HCT116 (cell line): ENCODE measurements at regions not wholly inside any gene's neighbourhood (a gene's known extent, or its start where the extent isn't known, plus 50 kb on each side); places are given as distances from the start of the nearest gene placed in this dataset.

Source experiments
- ATAC-seq: fragments of 200-7000 bp; cut with Tn5 transposase; 2 replicates; pipeline ENCODE4 v1.9.1; 2020; ENCODE audit warnings: mild to moderate bottlenecking, moderate library complexity
- BruUV-seq: library from RNA; stranded (reverse); fragments of 400-500 nt; replicated peaks from 2 replicates; lab custom pipeline; 2021; lab: Mats Ljungman, UMichigan
- CTCF ChIA-PET: fragments of 300-600 bp; sonication (Branson Sonifier 250); formaldehyde crosslinking; loops from one replicate; lab custom pipeline; 2021; ENCODE audit warnings: antibody characterized with exemption; lab: Charles Lee
- POLR2A ChIA-PET: fragments of 300-600, 350-600 bp; sonication (Branson Sonifier 250); formaldehyde crosslinking; loops from one replicate; lab custom pipeline; 2021; ENCODE audit warnings: antibody characterized with exemption; lab: Charles Lee
- RAD21 ChIA-PET, 2 experiments: fragments of 300-600 bp; sonication (Branson Sonifier 250); formaldehyde crosslinking; loops; one replicate each; lab custom pipeline; 2023; ENCODE audit warnings: low total read pairs in 2 of 2; ENCODE audit not compliant: uncharacterized antibody in 2 of 2, unreplicated experiment in 2 of 2, low non-redundant PET in 1 of 2; lab: Charles Lee
- DNase-seq: peaks from one replicate; pipeline ENCODE4 v3.0.0-alpha.2; 2010; ENCODE audit warnings: low read depth, low spot score
- H2AFZ ChIP-seq: fragments of 200-600 bp; shearing (Covaris generic), sonication (generic); 2 replicates; pipeline ENCODE4 v1.6.1; 2017; ENCODE audit warnings: low read depth, mixed run types, mixed read lengths, antibody characterized with exemption, low read length; ENCODE audit not compliant: poor library complexity, severe bottlenecking
- H3K27ac ChIP-seq: 2 replicates; pipeline ENCODE4 v1.5.1; 2012; ENCODE audit warnings: low read depth, low read length
- H3K27me3 ChIP-seq: fragments of 200-600 bp; sonication (generic); 2 replicates; pipeline ENCODE4 v1.6.1; 2016; ENCODE audit warnings: mixed run types, low read length, mixed read lengths; ENCODE audit not compliant: insufficient read depth
- H3K36me3 ChIP-seq, 2 experiments: fragments of 200-500 bp in 1 of 2; fragments of 200-600 bp in 1 of 2; sonication (Bioruptor generic) in 1 of 2; sonication (generic) in 1 of 2; 2 replicates each; pipeline versions ENCODE4 v1.5.1 to v1.6.1; 2014 to 2016; ENCODE audit warnings: low read length in 2 of 2, inconsistent platforms in 1 of 2, mixed read lengths in 1 of 2, mixed run types in 1 of 2; ENCODE audit not compliant: insufficient read depth in 2 of 2, control insufficient read depth in 1 of 2
- H3K4me1 ChIP-seq, 2 experiments: fragments of 200-600 bp in 1 of 2; sonication (generic) in 1 of 2; 2 replicates each; pipeline versions ENCODE4 v1.5.1 to v1.6.1; 2012 to 2017; ENCODE audit warnings: low read length in 2 of 2, inconsistent platforms in 1 of 2, mild to moderate bottlenecking in 1 of 2, mixed read lengths in 1 of 2, mixed run types in 1 of 2, moderate library complexity in 1 of 2; ENCODE audit not compliant: insufficient read depth in 2 of 2, control insufficient read depth in 1 of 2
- H3K4me2 ChIP-seq: fragments of 200-600 bp; sonication (generic); 2 replicates; pipeline ENCODE4 v1.6.1; 2017; ENCODE audit warnings: mixed run types, low read length, mixed read lengths
- H3K4me3 ChIP-seq, 2 experiments: fragments of 200-600 bp in 1 of 2; sonication (generic) in 1 of 2; replicated peaks in 1 of 2; 2 replicates each; pipeline ENCODE4 v1.5.1; 2011 to 2016; ENCODE audit warnings: low read length in 2 of 2, control low read depth in 1 of 2, low read depth in 1 of 2, mild to moderate bottlenecking in 1 of 2, mixed read lengths in 1 of 2, mixed run types in 1 of 2
- H3K79me2 ChIP-seq: fragments of 200-600 bp; sonication (generic); 2 replicates; pipeline ENCODE4 v1.6.1; 2017; ENCODE audit warnings: mild to moderate bottlenecking, mixed run types, low read length, moderate library complexity, mixed read lengths; ENCODE audit not compliant: insufficient read depth
- H3K9ac ChIP-seq: fragments of 200-600 bp; sonication (generic); 2 replicates; pipeline ENCODE4 v1.6.1; 2016; ENCODE audit warnings: low read length, mixed read lengths
- H3K9me2 ChIP-seq: fragments of 200-600 bp; sonication (generic), shearing (Covaris generic); 2 replicates; pipeline ENCODE4 v1.6.1; 2017; ENCODE audit warnings: mixed run types, mild to moderate bottlenecking, moderate library complexity; ENCODE audit not compliant: insufficient read depth
- H3K9me3 ChIP-seq, 2 experiments: fragments of 200-500 bp in 1 of 2; fragments of 200-600 bp in 1 of 2; sonication (Bioruptor generic) in 1 of 2; sonication (generic) in 1 of 2; 2 replicates each; pipeline ENCODE4 v1.6.1; 2014 to 2017; ENCODE audit warnings: low read length in 2 of 2, mixed read lengths in 2 of 2, inconsistent platforms in 1 of 2, low read depth in 1 of 2, mild to moderate bottlenecking in 1 of 2, mixed run types in 1 of 2, moderate library complexity in 1 of 2; ENCODE audit not compliant: control insufficient read depth in 1 of 2, insufficient read depth in 1 of 2
- H4K20me1 ChIP-seq: fragments of 200-600 bp; sonication (generic), shearing (Covaris generic); 2 replicates; pipeline ENCODE4 v1.6.1; 2017; ENCODE audit warnings: mixed run types, mild to moderate bottlenecking, moderate library complexity; ENCODE audit not compliant: insufficient read depth
- CBX3 ChIP-seq: IDR thresholded peaks from 2 replicates; pipeline ENCODE4 v1.6.1; 2012; ENCODE audit warnings: low read depth
- CEBPB ChIP-seq: IDR thresholded peaks from 2 replicates; pipeline ENCODE4 v1.6.1; 2012; ENCODE audit warnings: low read depth
- EGR1 ChIP-seq: IDR thresholded peaks from 2 replicates; pipeline ENCODE4 v1.6.1; 2012; ENCODE audit warnings: low read depth
- EZH2 ChIP-seq: fragments of 200-600 bp; sonication (generic); IDR thresholded peaks from 2 replicates; pipeline ENCODE4 v1.6.1; 2017; ENCODE audit warnings: antibody characterized with exemption, mixed run types
- EZH2phosphoT487 ChIP-seq: fragments of 200-600 bp; IDR thresholded peaks from 2 replicates; pipeline ENCODE4 v1.6.1; 2018; ENCODE audit warnings: antibody characterized with exemption, borderline replicate concordance
- FOSL1 ChIP-seq: IDR thresholded peaks from 2 replicates; pipeline ENCODE4 v1.6.1; 2012; ENCODE audit warnings: low read depth
- JUND ChIP-seq: IDR thresholded peaks from 2 replicates; pipeline ENCODE4 v1.6.1; 2012
- POLR2A ChIP-seq: IDR thresholded peaks from 2 replicates; pipeline ENCODE4 v1.7.0; 2011; ENCODE audit warnings: borderline replicate concordance; ENCODE audit not compliant: insufficient read depth, insufficient read length; ENCODE audit errors: extremely low read depth
- RAD21 ChIP-seq: IDR thresholded peaks from 2 replicates; pipeline ENCODE4 v1.6.1; 2012; ENCODE audit warnings: low read depth, mild to moderate bottlenecking
- SIN3A ChIP-seq: IDR thresholded peaks from 2 replicates; pipeline ENCODE4 v1.6.1; 2012; ENCODE audit warnings: low read depth
- SP1 ChIP-seq: IDR thresholded peaks from 2 replicates; pipeline ENCODE4 v1.6.1; 2012; ENCODE audit warnings: low read depth
- ZNF274 ChIP-seq: fragments of 200-500 bp; sonication (Bioruptor generic); IDR thresholded peaks from 2 replicates; pipeline ENCODE4 v1.6.1; 2014; ENCODE audit warnings: mild to moderate bottlenecking, low read depth, low read length, inconsistent platforms
- intact Hi-C: fragments of 100-400 bp; cut with micrococcal nuclease; formaldehyde crosslinking; loops from 2 replicates; pipeline ENCODE4 v1.10.0; 2022
- TF ChIP-seq, protein P1 (sequence below): IDR thresholded peaks from 2 replicates; pipeline ENCODE4 v1.6.1; 2012
- TF ChIP-seq, protein P2 (sequence below): IDR thresholded peaks from 2 replicates; pipeline ENCODE4 v1.6.1; 2012
- TF ChIP-seq, protein P3 (sequence below): IDR thresholded peaks from 2 replicates; pipeline ENCODE4 v1.6.1; 2011; ENCODE audit warnings: mild to moderate bottlenecking, low read length, moderate library complexity; ENCODE audit not compliant: insufficient replicate concordance; ENCODE audit errors: extremely low read depth

DNA sequence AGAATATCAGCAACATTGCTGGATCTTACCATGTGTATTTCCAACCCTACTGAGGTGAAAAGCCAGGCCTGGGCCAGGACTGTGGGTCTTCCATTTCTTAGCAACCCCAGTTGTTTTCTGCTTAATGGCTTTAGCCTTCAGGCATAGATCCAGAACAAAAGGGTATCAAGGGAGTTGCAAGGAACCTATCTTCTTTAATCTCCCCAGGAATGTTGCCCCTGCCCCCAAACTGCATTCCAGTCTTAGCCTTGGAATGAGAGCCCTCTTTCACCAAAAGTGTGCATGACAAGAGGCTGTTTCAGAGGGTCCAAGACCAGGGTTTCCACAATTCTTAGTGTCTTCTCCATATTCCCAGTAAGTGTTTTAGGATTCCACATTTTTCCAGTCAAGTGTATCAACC is 87.9 kb upstream of the SOX13 start:
- TF ChIP-seq, protein P1, sequence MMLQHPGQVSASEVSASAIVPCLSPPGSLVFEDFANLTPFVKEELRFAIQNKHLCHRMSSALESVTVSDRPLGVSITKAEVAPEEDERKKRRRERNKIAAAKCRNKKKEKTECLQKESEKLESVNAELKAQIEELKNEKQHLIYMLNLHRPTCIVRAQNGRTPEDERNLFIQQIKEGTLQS = no peak
- TF ChIP-seq EZH2 (no peak), FOSL1 (no peak), EZH2phosphoT487 (no peak), EGR1 (no peak), ZNF274 (no peak), SP1 (no peak), CBX3 (no peak)
- Histone ChIP-seq H2AFZ (no peak overlapping the region), H3K79me2 (no peaks in the 10 kb centered on the region), H3K27me3 (no peaks in the 10 kb centered on the region), H3K27ac (no peak overlapping the region), H3K36me3 (no peaks in the 10 kb centered on the region), H3K4me3 (no peak overlapping the region), H3K4me2 (no peak overlapping the region), H3K9ac (no peak overlapping the region), H3K4me1 (no peaks in the 10 kb centered on the region), H4K20me1 (no peaks in the 10 kb centered on the region), H3K9me2 (no peaks in the 10 kb centered on the region), H3K9me3 (no peaks in the 10 kb centered on the region)
- BruUV-seq = no TSS peak
- ChIA-PET RAD21 (no interaction called here), POLR2A (no interaction called here), CTCF (no interaction called here)
- intact Hi-C loops = no loop called here
- DNase-seq (no peak), ATAC-seq (no peak)

DNA sequence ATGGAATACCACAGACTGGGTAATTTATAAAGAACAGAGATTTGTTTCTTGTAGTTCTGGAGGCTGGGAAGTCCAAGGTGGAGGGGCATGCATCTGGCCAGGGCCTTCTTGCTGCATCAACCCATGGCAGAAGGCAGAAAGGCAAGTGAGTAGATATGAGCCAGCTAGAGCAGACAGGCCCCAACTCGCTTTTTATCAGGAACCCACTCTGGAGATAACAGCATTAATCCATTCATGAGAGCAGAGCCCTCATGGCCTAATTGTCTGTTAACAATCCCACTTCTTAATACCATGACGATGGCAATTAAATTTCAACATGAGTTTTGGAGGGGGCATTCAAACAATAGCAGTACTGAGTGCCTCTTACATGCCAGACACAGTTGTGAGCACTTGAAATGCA is 87.2 kb upstream of the SOX13 start:
- POLR2A ChIA-PET = no interaction called here
- no peaks in the 10 kb centered on the region for H3K36me3 ChIP-seq
- RAD21 ChIA-PET = no interaction called here
- CTCF ChIA-PET = no interaction called here
- H3K9me3 ChIP-seq = no peaks in the 10 kb centered on the region
- H3K27me3 ChIP-seq = no peaks in the 10 kb centered on the region
- no TSS peak for BruUV-seq
- no peaks in the 10 kb centered on the region for H4K20me1 ChIP-seq
- H3K4me1 ChIP-seq = 0 out of 4 replicates have a peak, but pooled peaks cover 0 to 3% of the 10 kb centered on the region in 2 experiments
- H3K27ac ChIP-seq = no peak overlapping the region
- H3K4me2 ChIP-seq = no peak overlapping the region
- TF ChIP-seq RAD21 (no peak), JUND (no peak), ZNF274 (no peak), CEBPB (no peak), EGR1 (no peak), SP1 (no peak), SIN3A (no peak), POLR2A (no peak)
- TF ChIP-seq, protein P2, sequence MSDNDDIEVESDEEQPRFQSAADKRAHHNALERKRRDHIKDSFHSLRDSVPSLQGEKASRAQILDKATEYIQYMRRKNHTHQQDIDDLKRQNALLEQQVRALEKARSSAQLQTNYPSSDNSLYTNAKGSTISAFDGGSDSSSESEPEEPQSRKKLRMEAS = no peak
- TF ChIP-seq, protein P3, sequence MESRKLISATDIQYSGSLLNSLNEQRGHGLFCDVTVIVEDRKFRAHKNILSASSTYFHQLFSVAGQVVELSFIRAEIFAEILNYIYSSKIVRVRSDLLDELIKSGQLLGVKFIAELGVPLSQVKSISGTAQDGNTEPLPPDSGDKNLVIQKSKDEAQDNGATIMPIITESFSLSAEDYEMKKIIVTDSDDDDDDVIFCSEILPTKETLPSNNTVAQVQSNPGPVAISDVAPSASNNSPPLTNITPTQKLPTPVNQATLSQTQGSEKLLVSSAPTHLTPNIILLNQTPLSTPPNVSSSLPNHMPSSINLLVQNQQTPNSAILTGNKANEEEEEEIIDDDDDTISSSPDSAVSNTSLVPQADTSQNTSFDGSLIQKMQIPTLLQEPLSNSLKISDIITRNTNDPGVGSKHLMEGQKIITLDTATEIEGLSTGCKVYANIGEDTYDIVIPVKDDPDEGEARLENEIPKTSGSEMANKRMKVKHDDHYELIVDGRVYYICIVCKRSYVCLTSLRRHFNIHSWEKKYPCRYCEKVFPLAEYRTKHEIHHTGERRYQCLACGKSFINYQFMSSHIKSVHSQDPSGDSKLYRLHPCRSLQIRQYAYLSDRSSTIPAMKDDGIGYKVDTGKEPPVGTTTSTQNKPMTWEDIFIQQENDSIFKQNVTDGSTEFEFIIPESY = no peak
- H3K9ac ChIP-seq = no peak overlapping the region
- DNase-seq = no peak
- no peak overlapping the region for H3K4me3 ChIP-seq
- no peaks in the 10 kb centered on the region for H3K9me2 ChIP-seq
- H3K79me2 ChIP-seq = no peaks in the 10 kb centered on the region
- no peak for ATAC-seq
- H2AFZ ChIP-seq = no peak overlapping the region
- intact Hi-C loops = no loop called here
